ENCODE measurements at regions not wholly inside any gene's neighbourhood (a gene's known extent, or its start where the extent isn't known, plus 50 kb on each side); places are given as distances from the start of the nearest gene placed in this dataset.

- H3K27ac ChIP-seq (ENCODE audit: insufficient read length, low read depth, low read length) = no peak overlapping the region
- H2BK5ac ChIP-seq (ENCODE audit: insufficient read length, low read length) = no peak overlapping the region
- no peaks in the 10 kb centered on the region for H3K27me3 ChIP-seq (ENCODE audit: insufficient read depth, low read length)
- TF ChIP-seq CTCF (conservative IDR thresholded peaks at IDR 0.05) = no peak
- H2BK15ac ChIP-seq (ENCODE audit: low read depth, low read length) = no peak overlapping the region
- no peaks in the 10 kb centered on the region for H3K4me1 ChIP-seq (ENCODE audit: insufficient read depth, low read length)
- no peak overlapping the region for H3K4ac ChIP-seq (ENCODE audit: low read depth, low read length)
- H3K18ac ChIP-seq (ENCODE audit: insufficient read length, low read depth, low read length) = no peak overlapping the region
- no peak overlapping the region for H3K9ac ChIP-seq (ENCODE audit: extremely low read depth, insufficient read length, low read length)
- H3K27me3 Mint-ChIP-seq (ENCODE audit: low read depth) = no peaks in the 10 kb centered on the region; the same call in 1 of the 2 replicates
- no peak overlapping the region for H4K8ac ChIP-seq (replicated peaks; ENCODE audit: insufficient read length, low read depth, low read length)
- H2BK120ac ChIP-seq (ENCODE audit: low read depth, low read length, poor library complexity, severe bottlenecking) = no peak overlapping the region
- no peak overlapping the region for H3K4me2 ChIP-seq (ENCODE audit: insufficient read depth, insufficient read length, low read length)
- no peaks in the 10 kb centered on the region for H3K9me3 ChIP-seq (ENCODE audit: control insufficient read depth, low read depth, low read length)
- no peak overlapping the region for H2AK5ac ChIP-seq (ENCODE audit: insufficient read length, low read length)
- H3K56ac ChIP-seq (ENCODE audit: insufficient read length, low read depth, low read length) = no peak overlapping the region
- no peak overlapping the region for H3K23ac ChIP-seq (ENCODE audit: insufficient read length, low read depth, low read length)
- H3T11ph ChIP-seq (ENCODE audit: low read length) = no peak overlapping the region
- no peaks in the 10 kb centered on the region for H3K79me1 ChIP-seq (ENCODE audit: insufficient read depth, low read depth, low read length, poor library complexity, severe bottlenecking)
- H3K14ac ChIP-seq (ENCODE audit: insufficient read depth, low read length) = no peak overlapping the region
- H3K79me2 ChIP-seq (ENCODE audit: insufficient read depth, low read length) = no peaks in the 10 kb centered on the region
- DNase-seq = no peak
- no CpG with 5 or more reads among the region's 2 CpGs for WGBS (ENCODE audit: extremely low coverage, insufficient read length, low lambda C conversion rate)
- no peak overlapping the region for H3K27ac Mint-ChIP-seq
- H3K9me3 Mint-ChIP-seq = peaks cover 7 to 9% of the 10 kb centered on the region in 2 experiments
- peaks cover 10 to 11% of the 10 kb centered on the region in 2 experiments for H3K4me1 Mint-ChIP-seq
- no peaks in the 10 kb centered on the region for H3K23me2 ChIP-seq (ENCODE audit: insufficient read length, low read depth, low read length, poor library complexity, severe bottlenecking)
- no peak overlapping the region for H2BK12ac ChIP-seq (ENCODE audit: insufficient read length, low read depth, low read length)
- H4K5ac ChIP-seq (ENCODE audit: insufficient read length, low read depth, low read length) = no peak overlapping the region
- no peak overlapping the region for H2AFZ ChIP-seq (ENCODE audit: low read length)
- no peak overlapping the region for H3K4me3 Mint-ChIP-seq
- no peak overlapping the region for H4K91ac ChIP-seq (ENCODE audit: insufficient read length, low read depth, low read length)
- H2BK20ac ChIP-seq (ENCODE audit: low read depth, low read length, poor library complexity, severe bottlenecking) = no peak overlapping the region
- peaks cover 2 to 10% (median 3%) of the 10 kb centered on the region in 3 experiments; a peak in 5 of 7 replicates for H3K36me3 Mint-ChIP-seq (ENCODE audit: insufficient read depth in 1 of 3, low read depth in 3 of 3)
- no peaks in the 10 kb centered on the region for H4K20me1 ChIP-seq (ENCODE audit: control insufficient read depth, insufficient read depth, insufficient read length)
Observed at GRCh38 chr1:175822580-175822979, 79.2 kb upstream of the TNR start.

Data from H9 (cell line).